ENCODE measurements at regions not wholly inside any gene's neighbourhood (a gene's known extent, or its start where the extent isn't known, plus 50 kb on each side); places are given as distances from the start of the nearest gene placed in this dataset.

DNA sequence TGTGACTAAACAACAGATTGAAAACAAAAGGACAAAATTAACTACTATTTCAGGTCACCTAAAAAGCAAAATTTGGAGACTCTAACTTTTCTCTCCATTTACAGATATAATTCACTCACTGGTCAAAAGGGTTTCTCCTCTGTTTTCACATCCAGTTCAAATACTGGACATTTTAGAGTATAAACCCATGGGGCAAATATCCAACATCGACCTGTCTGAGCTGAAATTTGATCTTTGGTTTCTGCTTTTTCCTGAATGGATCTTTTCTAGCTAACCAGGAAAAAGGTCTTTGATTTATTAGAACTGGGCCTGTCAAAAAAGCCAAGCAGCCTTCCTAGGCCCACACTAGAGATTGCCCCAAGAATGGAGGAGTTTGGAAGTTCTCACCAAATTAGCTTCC lies 69.3 kb upstream of the SATB2 start:
- Histone ChIP-seq H3K4me2 (ENCODE audit: low read length) (no peak overlapping the region), H3K9me3 (ENCODE audit: control insufficient read depth, low read length) (no peaks in the 10 kb centered on the region), H3K9ac (no peak overlapping the region), H3K4me3 (ENCODE audit: low read depth, low read length) (no peak overlapping the region), H3K4me1 (no peaks in the 10 kb centered on the region), H3K79me2 (no peaks in the 10 kb centered on the region), H3K27ac (no peak overlapping the region), H3K36me3 (ENCODE audit: control insufficient read depth, insufficient read depth, low read length) (no peaks in the 10 kb centered on the region), H3K27me3 (ENCODE audit: control insufficient read depth, insufficient read depth, low read length) (no peaks in the 10 kb centered on the region), H2AFZ (no peak overlapping the region)
- TF ChIP-seq, protein P1, sequence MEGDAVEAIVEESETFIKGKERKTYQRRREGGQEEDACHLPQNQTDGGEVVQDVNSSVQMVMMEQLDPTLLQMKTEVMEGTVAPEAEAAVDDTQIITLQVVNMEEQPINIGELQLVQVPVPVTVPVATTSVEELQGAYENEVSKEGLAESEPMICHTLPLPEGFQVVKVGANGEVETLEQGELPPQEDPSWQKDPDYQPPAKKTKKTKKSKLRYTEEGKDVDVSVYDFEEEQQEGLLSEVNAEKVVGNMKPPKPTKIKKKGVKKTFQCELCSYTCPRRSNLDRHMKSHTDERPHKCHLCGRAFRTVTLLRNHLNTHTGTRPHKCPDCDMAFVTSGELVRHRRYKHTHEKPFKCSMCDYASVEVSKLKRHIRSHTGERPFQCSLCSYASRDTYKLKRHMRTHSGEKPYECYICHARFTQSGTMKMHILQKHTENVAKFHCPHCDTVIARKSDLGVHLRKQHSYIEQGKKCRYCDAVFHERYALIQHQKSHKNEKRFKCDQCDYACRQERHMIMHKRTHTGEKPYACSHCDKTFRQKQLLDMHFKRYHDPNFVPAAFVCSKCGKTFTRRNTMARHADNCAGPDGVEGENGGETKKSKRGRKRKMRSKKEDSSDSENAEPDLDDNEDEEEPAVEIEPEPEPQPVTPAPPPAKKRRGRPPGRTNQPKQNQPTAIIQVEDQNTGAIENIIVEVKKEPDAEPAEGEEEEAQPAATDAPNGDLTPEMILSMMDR (IDR thresholded peaks at IDR 0.05): no peak

DNA sequence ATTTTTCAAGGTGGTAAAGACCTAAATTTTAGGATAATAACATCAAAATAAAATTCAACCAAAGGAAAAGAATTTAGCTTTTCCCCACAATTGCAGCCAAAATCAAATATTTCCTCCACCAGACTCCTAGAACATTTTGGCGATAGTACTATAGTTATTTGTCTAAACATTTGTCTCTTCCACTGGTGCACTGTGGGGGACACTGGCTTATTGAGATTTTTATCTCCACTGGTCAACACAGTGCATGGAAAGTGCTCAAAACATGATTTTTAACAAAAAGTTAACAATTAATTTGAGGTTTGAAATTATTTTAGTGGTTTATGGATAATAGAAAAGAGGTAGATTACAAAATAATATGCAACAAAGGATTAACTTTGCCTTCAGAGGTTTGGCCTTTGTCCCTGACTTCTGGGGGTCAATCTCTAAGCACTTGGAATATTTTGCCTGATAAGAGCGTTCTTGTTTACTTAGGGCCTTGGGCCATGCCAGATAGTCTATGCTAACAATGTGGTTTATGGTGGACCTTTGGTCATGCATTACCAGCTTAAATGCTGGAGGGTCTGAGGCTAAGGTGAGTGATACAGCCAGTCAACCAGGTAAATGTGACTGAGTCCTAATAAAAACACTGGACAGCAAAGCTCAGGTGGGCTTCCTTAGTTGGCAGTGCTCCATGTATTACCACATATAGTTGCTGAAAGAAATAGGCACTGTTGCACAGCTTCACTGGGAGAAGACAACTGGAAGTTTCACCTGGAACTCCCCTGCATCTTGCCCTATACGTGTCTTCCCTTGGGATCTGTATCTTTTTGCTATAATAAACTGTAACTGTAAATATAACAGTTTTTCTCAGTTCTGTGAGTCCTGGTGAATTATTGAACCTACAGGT lies 67.2 kb upstream of the SATB2 start:
- H3K4me1 ChIP-seq: no peaks in the 10 kb centered on the region
- H3K9me3 ChIP-seq (ENCODE audit: control insufficient read depth, low read length): no peaks in the 10 kb centered on the region
- no peak overlapping the region for H3K4me3 ChIP-seq (ENCODE audit: low read depth, low read length)
- no peaks in the 10 kb centered on the region for H3K27me3 ChIP-seq (ENCODE audit: control insufficient read depth, insufficient read depth, low read length)
- no peak overlapping the region for H2AFZ ChIP-seq
- no peaks in the 10 kb centered on the region for H3K36me3 ChIP-seq (ENCODE audit: control insufficient read depth, insufficient read depth, low read length)
- H3K4me2 ChIP-seq (ENCODE audit: low read length): no peak overlapping the region
- H3K27ac ChIP-seq: no peak overlapping the region
- no peak overlapping the region for H3K9ac ChIP-seq
- TF ChIP-seq, protein P1 (IDR thresholded peaks at IDR 0.05): no peak
- no peaks in the 10 kb centered on the region for H3K79me2 ChIP-seq

DNA sequence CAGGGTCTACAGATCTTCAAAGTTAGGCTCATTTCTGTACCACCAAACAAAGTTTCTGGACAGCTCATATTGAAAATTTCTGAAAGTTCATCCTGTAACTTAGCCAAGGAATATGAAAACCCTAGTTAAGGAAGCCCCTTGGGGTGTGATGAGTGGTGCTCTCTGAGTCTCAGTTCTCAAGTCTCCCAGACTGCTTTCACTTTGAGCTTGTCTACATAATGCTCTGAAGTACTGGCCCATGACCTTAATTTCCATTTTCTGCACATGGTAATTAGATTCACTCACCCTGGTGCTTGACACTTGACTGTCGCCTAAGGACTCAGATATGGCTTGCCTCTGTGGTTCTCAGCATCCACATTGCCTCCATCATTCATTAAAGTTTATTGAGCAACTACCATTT lies 51.7 kb upstream of the SATB2 start:
- Histone ChIP-seq H3K27me3 (ENCODE audit: control insufficient read depth, insufficient read depth, low read length) (no peaks in the 10 kb centered on the region), H3K4me1 (no peaks in the 10 kb centered on the region), H3K4me2 (ENCODE audit: low read length) (no peak overlapping the region), H3K9ac (no peak overlapping the region), H3K9me3 (ENCODE audit: control insufficient read depth, low read length) (no peaks in the 10 kb centered on the region), H3K36me3 (ENCODE audit: control insufficient read depth, insufficient read depth, low read length) (no peaks in the 10 kb centered on the region), H2AFZ (no peak overlapping the region), H3K4me3 (ENCODE audit: low read depth, low read length) (no peak overlapping the region), H3K27ac (no peak overlapping the region), H3K79me2 (no peaks in the 10 kb centered on the region)
- TF ChIP-seq, protein P1 (IDR thresholded peaks at IDR 0.05): no peak

Data from parathyroid adenoma (tissue), 2 donors.